HEK293 (cell line): ENCODE measurements at regions not wholly inside any gene's neighbourhood (a gene's known extent, or its start where the extent isn't known, plus 50 kb on each side); places are given as distances from the start of the nearest gene placed in this dataset.

Experiments used
- CTCF ChIP-seq: fragments of 450-650 bp; formaldehyde crosslinking; IDR thresholded peaks from 2 replicates; pipeline ENCODE4 v1.5.1; 2016; ENCODE audit warnings: missing biosample characterization, missing genetic modification characterization
- PRDM10 ChIP-seq: fragments of 450-650 bp; formaldehyde crosslinking; IDR thresholded peaks from 2 replicates; pipeline ENCODE4 v1.5.1; 2016; ENCODE audit warnings: missing biosample characterization, missing genetic modification characterization
- YY1 ChIP-seq: fragments of 450-650 bp; formaldehyde crosslinking; IDR thresholded peaks from 2 replicates; pipeline ENCODE4 v1.5.1; 2018; ENCODE audit warnings: missing biosample characterization, missing genetic modification characterization
- ZBTB26 ChIP-seq: fragments of 450-650 bp; formaldehyde crosslinking; optimal IDR thresholded peaks from 2 replicates; pipeline ENCODE3; 2016; ENCODE audit warnings: missing biosample characterization, mild to moderate bottlenecking, missing genetic modification characterization
- ZNF658 ChIP-seq: fragments of 450-650 bp; formaldehyde crosslinking; IDR thresholded peaks from 2 replicates; pipeline ENCODE4; 2016; ENCODE audit warnings: missing biosample characterization, missing genetic modification characterization

GRCh38 chr15:93519599-93519998 lies 430.6 kb upstream of the RGMA start:
- no peak for TF ChIP-seq ZNF658 (tag by site-specific recombination)
- no peak for TF ChIP-seq CTCF (tag by site-specific recombination)
- no peak for TF ChIP-seq ZBTB26 (tag by site-specific recombination)
- TF ChIP-seq YY1 (tag by site-specific recombination), result no peak
- no peak for TF ChIP-seq PRDM10 (tag by site-specific recombination)
